Caco-2 (cell line): ENCODE measurements at regions not wholly inside any gene's neighbourhood (a gene's known extent, or its start where the extent isn't known, plus 50 kb on each side); places are given as distances from the start of the nearest gene placed in this dataset.

ENCODE experiments used
- BruUV-seq: library from RNA; stranded (reverse); fragments of 400-500 nt; replicated peaks from 2 replicates; lab custom pipeline; 2021; lab: Mats Ljungman, UMichigan
- CTCF ChIA-PET: fragments of 300-600 bp; sonication (Branson Sonifier 250); formaldehyde crosslinking; loops from one replicate; lab custom pipeline; 2022; ENCODE audit warnings: antibody characterized with exemption; lab: Charles Lee
- POLR2A ChIA-PET: fragments of 300-600 bp; sonication (Branson Sonifier 250); formaldehyde crosslinking; loops from one replicate; lab custom pipeline; 2022; ENCODE audit warnings: antibody characterized with exemption; lab: Charles Lee
- DNase-seq, 2 experiments: peaks; one replicate each; pipeline versions ENCODE4 v3.0.0 to v3.0.0-alpha.2; 2020 to 2022
- H3K27me3 ChIP-seq: replicated peaks from 2 replicates; pipeline ENCODE4 v1.6.0; 2011; ENCODE audit warnings: low read length; ENCODE audit not compliant: control insufficient read depth, insufficient read depth
- H3K36me3 ChIP-seq: 2 replicates; pipeline ENCODE4 v1.5.1; 2011; ENCODE audit warnings: low read length; ENCODE audit not compliant: control insufficient read depth, insufficient read depth
- H3K4me1 ChIP-seq: fragments of 250-450 bp; sonication (Bioruptor Pico); 2 replicates; pipeline ENCODE4 v1.5.1; 2020; ENCODE audit warnings: mild to moderate bottlenecking
- H3K4me3 ChIP-seq: 2 replicates; pipeline ENCODE4 v1.5.1; 2011; ENCODE audit warnings: low read depth, mild to moderate bottlenecking, control low read depth, low read length
- H3K9me3 ChIP-seq: fragments of 250-450 bp; sonication (Bioruptor Pico); 2 replicates; pipeline ENCODE4 v1.5.1; 2020; ENCODE audit warnings: mild to moderate bottlenecking, moderate library complexity
- H3K27ac Mint-ChIP-seq: one replicate; pipeline ENCODE4 v1.8.0; 2022; ENCODE audit warnings: mixed read lengths; ENCODE audit not compliant: unreplicated experiment
- H3K27me3 Mint-ChIP-seq: one replicate; pipeline ENCODE4 v1.8.0; 2022; ENCODE audit warnings: mixed read lengths; ENCODE audit not compliant: insufficient read depth, unreplicated experiment
- H3K36me3 Mint-ChIP-seq: one replicate; pipeline ENCODE4 v1.8.0; 2022; ENCODE audit warnings: mild to moderate bottlenecking, mixed read lengths; ENCODE audit not compliant: insufficient read depth, unreplicated experiment
- H3K4me1 Mint-ChIP-seq: one replicate; pipeline ENCODE4 v1.8.0; 2022; ENCODE audit warnings: low read depth, mixed read lengths; ENCODE audit not compliant: unreplicated experiment
- H3K4me3 Mint-ChIP-seq: one replicate; pipeline ENCODE4 v1.8.0; 2022; ENCODE audit warnings: mild to moderate bottlenecking, moderate library complexity, mixed read lengths; ENCODE audit not compliant: unreplicated experiment
- H3K9me3 Mint-ChIP-seq: one replicate; pipeline ENCODE4 v1.8.0; 2022; ENCODE audit warnings: mixed read lengths; ENCODE audit not compliant: unreplicated experiment
- CTCF ChIP-seq, 2 experiments: fragments of 200-600 bp in 1 of 2; IDR thresholded peaks; 1 replicate in 1 of 2; 2 replicates in 1 of 2; pipeline versions ENCODE4 v1.5.1 to v1.8.0; 2011 to 2022; ENCODE audit warnings: antibody characterized with exemption in 1 of 2, control low read depth in 1 of 2, inconsistent platforms in 1 of 2, low read depth in 1 of 2, low read length in 1 of 2, mild to moderate bottlenecking in 1 of 2, moderate library complexity in 1 of 2; ENCODE audit not compliant: insufficient read depth in 1 of 2, severe bottlenecking in 1 of 2, unreplicated experiment in 1 of 2
- intact Hi-C: fragments of 100-400 bp; cut with micrococcal nuclease; formaldehyde crosslinking; loops from one replicate; pipeline ENCODE4 v1.10.0; 2022; ENCODE audit not compliant: unreplicated experiment

DNA sequence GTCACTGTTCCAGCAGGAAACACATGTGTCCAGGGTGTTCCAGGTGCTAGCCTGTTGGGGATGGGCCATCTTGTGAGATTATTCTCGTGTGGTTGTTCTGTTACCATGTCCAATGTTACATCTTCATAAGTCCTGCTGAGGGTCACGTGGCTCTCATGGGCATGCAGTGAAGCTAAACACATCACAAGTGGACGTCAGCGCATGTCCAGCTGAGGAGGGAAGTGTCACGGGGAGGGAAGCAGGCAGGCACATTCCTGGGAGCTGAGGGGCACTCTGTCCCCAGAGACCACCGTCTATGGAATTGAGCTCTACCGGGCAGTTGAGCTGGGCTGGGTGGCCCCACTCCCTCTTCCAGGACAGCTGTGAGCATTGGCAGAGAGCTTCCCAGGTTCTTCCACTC lies 155.3 kb upstream of the TWIST2 start:
- Mint-ChIP-seq H3K4me3 (no peak overlapping the region), H3K27me3 (no peaks in the 10 kb centered on the region), H3K27ac (no peak overlapping the region), H3K4me1 (no peaks in the 10 kb centered on the region), H3K36me3 (no peaks in the 10 kb centered on the region), H3K9me3 (no peaks in the 10 kb centered on the region)
- no peak for DNase-seq
- H3K9me3 ChIP-seq: no peaks in the 10 kb centered on the region
- H3K36me3 ChIP-seq: no peaks in the 10 kb centered on the region
- no peaks in the 10 kb centered on the region for H3K4me1 ChIP-seq
- POLR2A ChIA-PET: no interaction called here
- no TSS peak for BruUV-seq
- no peak overlapping the region for H3K4me3 ChIP-seq
- CTCF ChIA-PET: no interaction called here
- intact Hi-C loops: no loop called here
- H3K27me3 ChIP-seq: no peaks in the 10 kb centered on the region
- no peak for TF ChIP-seq CTCF (IDR thresholded peaks at IDR 0.05; ENCODE audit: insufficient read depth in 1 of 2, low read depth in 1 of 2, low read length in 1 of 2, severe bottlenecking in 1 of 2, unreplicated experiment in 1 of 2)

DNA sequence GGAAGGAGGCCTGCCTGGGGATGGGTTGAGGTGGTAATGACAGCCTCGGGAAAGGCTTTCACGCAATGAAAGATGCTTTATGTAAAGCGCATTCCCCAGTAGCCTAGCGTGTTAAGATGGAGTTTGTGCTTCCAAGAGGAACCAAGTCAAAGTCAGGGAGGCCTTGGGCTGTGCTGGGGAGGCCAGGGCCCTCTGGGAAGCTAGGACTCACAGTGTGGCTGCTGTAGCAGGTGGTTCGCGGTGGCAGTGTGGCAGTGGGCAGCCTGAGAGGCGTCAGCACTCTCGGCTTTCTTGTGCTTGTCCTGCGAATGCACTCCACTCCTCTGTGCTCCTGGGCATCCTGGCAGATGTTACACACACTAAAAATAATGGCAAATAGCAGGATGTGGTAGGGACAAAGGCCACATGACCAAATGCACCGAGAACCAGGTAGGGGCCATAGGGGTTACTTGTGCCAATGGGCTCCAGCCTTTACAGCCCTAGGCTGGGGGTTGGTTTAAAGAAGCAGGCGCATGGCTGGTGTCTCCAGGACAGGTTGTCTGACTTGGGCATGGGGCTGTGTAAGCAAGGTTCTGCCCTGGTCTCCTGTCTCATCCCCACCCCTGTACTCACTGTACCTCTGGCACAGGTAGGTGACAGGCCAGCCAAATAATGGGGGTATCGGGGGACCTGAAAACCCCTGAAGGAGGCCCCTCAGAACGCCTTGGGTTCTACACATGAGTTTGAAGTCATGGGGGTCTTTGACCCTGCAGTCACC lies 154.4 kb upstream of the TWIST2 start:
- no peaks in the 10 kb centered on the region for H3K4me1 ChIP-seq
- no peaks in the 10 kb centered on the region for H3K27me3 ChIP-seq
- no peak for DNase-seq
- intact Hi-C loops: no loop called here
- no peaks in the 10 kb centered on the region for H3K9me3 ChIP-seq
- H3K36me3 ChIP-seq: no peaks in the 10 kb centered on the region
- H3K9me3 Mint-ChIP-seq: no peaks in the 10 kb centered on the region
- BruUV-seq: no TSS peak
- H3K4me1 Mint-ChIP-seq: no peaks in the 10 kb centered on the region
- no peak overlapping the region for H3K27ac Mint-ChIP-seq
- TF ChIP-seq CTCF (IDR thresholded peaks at IDR 0.05; ENCODE audit: insufficient read depth in 1 of 2, low read depth in 1 of 2, low read length in 1 of 2, severe bottlenecking in 1 of 2, unreplicated experiment in 1 of 2): no peak
- H3K4me3 ChIP-seq: no peak overlapping the region
- no peak overlapping the region for H3K4me3 Mint-ChIP-seq
- ChIA-PET CTCF (no interaction called here), POLR2A (no interaction called here)
- H3K27me3 Mint-ChIP-seq: no peaks in the 10 kb centered on the region
- H3K36me3 Mint-ChIP-seq: no peaks in the 10 kb centered on the region

- H3K27me3 Mint-ChIP-seq: no peaks in the 10 kb centered on the region
- POLR2A ChIA-PET: no interaction called here
These were observed 153.6 kb upstream of the TWIST2 start for GRCh38 chr2:238694136-238694755.

More at GRCh38 chr2:238694136-238694755, 153.6 kb upstream of the TWIST2 start:
- Mint-ChIP-seq H3K36me3 (no peaks in the 10 kb centered on the region), H3K27ac (no peak overlapping the region), H3K9me3 (no peaks in the 10 kb centered on the region), H3K4me1 (no peaks in the 10 kb centered on the region), H3K4me3 (no peak overlapping the region)
- Histone ChIP-seq H3K4me1 (no peaks in the 10 kb centered on the region), H3K27me3 (no peaks in the 10 kb centered on the region), H3K4me3 (no peak overlapping the region), H3K36me3 (no peaks in the 10 kb centered on the region), H3K9me3 (no peaks in the 10 kb centered on the region)
- intact Hi-C loops: no loop called here
- BruUV-seq: no TSS peak
- no peak for DNase-seq
- TF ChIP-seq CTCF (IDR thresholded peaks at IDR 0.05; ENCODE audit: insufficient read depth in 1 of 2, low read depth in 1 of 2, low read length in 1 of 2, severe bottlenecking in 1 of 2, unreplicated experiment in 1 of 2): no peak
- CTCF ChIA-PET: no interaction called here
